HFFc6 (cell line): ENCODE measurements at regions not wholly inside any gene's neighbourhood (a gene's known extent, or its start where the extent isn't known, plus 50 kb on each side); places are given as distances from the start of the nearest gene placed in this dataset.

ENCODE experiments used
- DNase-seq: peaks from one replicate; pipeline ENCODE4 v3.0.0-alpha.2; 2018
- H3K27ac Mint-ChIP-seq: 2 replicates; pipeline ENCODE4 v1.8.0; 2020; ENCODE audit warnings: mild to moderate bottlenecking, mixed read lengths
- H3K27me3 Mint-ChIP-seq: 2 replicates; pipeline ENCODE4 v1.8.0; 2021; ENCODE audit warnings: mild to moderate bottlenecking, moderate library complexity, mixed read lengths; ENCODE audit not compliant: insufficient read depth
- H3K36me3 Mint-ChIP-seq: 2 replicates; pipeline ENCODE4 v1.8.0; 2021; ENCODE audit warnings: low read depth, mixed read lengths
- H3K4me1 Mint-ChIP-seq: 2 replicates; pipeline ENCODE4 v1.8.0; 2020; ENCODE audit warnings: low read depth, mixed read lengths
- H3K4me3 Mint-ChIP-seq: 2 replicates; pipeline ENCODE4 v1.8.0; 2020; ENCODE audit warnings: mild to moderate bottlenecking, moderate library complexity, mixed read lengths
- H3K9me3 Mint-ChIP-seq: 2 replicates; pipeline ENCODE4 v1.8.0; 2020; ENCODE audit warnings: mild to moderate bottlenecking, mixed read lengths
- CTCF ChIP-seq: fragments of 200-600 bp; sonication (generic); IDR thresholded peaks from 2 replicates; pipeline ENCODE4 v1.5.0; 2021; ENCODE audit warnings: antibody characterized with exemption, mild to moderate bottlenecking

- Mint-ChIP-seq H3K36me3 (no peaks in the 10 kb centered on the region), H3K27ac (no peak overlapping the region), H3K4me1 (peaks cover 5% of the 10 kb centered on the region; the same call in 1 of the 2 replicates), H3K9me3 (no peaks in the 10 kb centered on the region; the same call in 1 of the 2 replicates), H3K27me3 (peaks cover 8% of the 10 kb centered on the region), H3K4me3 (no peak overlapping the region)
- DNase-seq: no peak
- no peak for TF ChIP-seq CTCF
Measured at GRCh38 chr1:60287536-60287935, 214.0 kb upstream of the C1orf87 start.

GRCh38 chr1:60283690-60284089 is 210.1 kb upstream of the C1orf87 start:
- H3K4me3 Mint-ChIP-seq: no peak overlapping the region
- no peaks in the 10 kb centered on the region; the same call in 1 of the 2 replicates for H3K9me3 Mint-ChIP-seq
- no peak for TF ChIP-seq CTCF
- H3K27me3 Mint-ChIP-seq: peaks cover 9% of the 10 kb centered on the region
- H3K36me3 Mint-ChIP-seq: no peaks in the 10 kb centered on the region
- no peak for DNase-seq
- no peak overlapping the region for H3K27ac Mint-ChIP-seq
- H3K4me1 Mint-ChIP-seq: peaks cover 28% of the 10 kb centered on the region

- H3K4me3 Mint-ChIP-seq: no peak overlapping the region
- peaks cover 28% of the 10 kb centered on the region for H3K4me1 Mint-ChIP-seq
- H3K9me3 Mint-ChIP-seq: no peaks in the 10 kb centered on the region; the same call in 1 of the 2 replicates
- peak; percentile 46 for DNase-seq
- H3K36me3 Mint-ChIP-seq: no peaks in the 10 kb centered on the region
- peak; percentile 75 for TF ChIP-seq CTCF
- peaks cover 5% of the 10 kb centered on the region for H3K27me3 Mint-ChIP-seq
- no peak overlapping the region for H3K27ac Mint-ChIP-seq
Measured at GRCh38 chr1:60281360-60281932, 207.9 kb upstream of the C1orf87 start.

- Mint-ChIP-seq H3K36me3 (no peaks in the 10 kb centered on the region), H3K27me3 (peaks cover 3% of the 10 kb centered on the region), H3K4me1 (peaks cover 28% of the 10 kb centered on the region), H3K4me3 (no peak overlapping the region), H3K9me3 (no peaks in the 10 kb centered on the region; the same call in 1 of the 2 replicates), H3K27ac (no peak overlapping the region)
- no peak for DNase-seq
- TF ChIP-seq CTCF: no peak
Measured at GRCh38 chr1:60280819-60281218, 207.2 kb upstream of the C1orf87 start.

- H3K36me3 Mint-ChIP-seq: no peaks in the 10 kb centered on the region
- peaks cover 3% of the 10 kb centered on the region for H3K27me3 Mint-ChIP-seq
- H3K4me3 Mint-ChIP-seq: no peak overlapping the region
- H3K27ac Mint-ChIP-seq: no peak overlapping the region
- peak; percentile 2 for DNase-seq
- peaks cover 28% of the 10 kb centered on the region for H3K4me1 Mint-ChIP-seq
- no peak for TF ChIP-seq CTCF
- H3K9me3 Mint-ChIP-seq: no peaks in the 10 kb centered on the region; the same call in 1 of the 2 replicates
Measured at GRCh38 chr1:60280256-60280655, 206.7 kb upstream of the C1orf87 start.
